ENCODE measurements at regions not wholly inside any gene's neighbourhood (a gene's known extent, or its start where the extent isn't known, plus 50 kb on each side); places are given as distances from the start of the nearest gene placed in this dataset.

- Mint-ChIP-seq H3K9me3 (peaks cover 0 to 11% (median 5%) of the 10 kb centered on the region in 7 donors), H3K4me1 (no peaks in the 10 kb centered on the region), H3K36me3 (no peaks in the 10 kb centered on the region), H3K27ac (no peak overlapping the region), H3K4me3 (no peak overlapping the region), H3K27me3 (ENCODE audit: low read depth in 3 of 3) (peaks cover 0 to under 1% (median 0%) of the 10 kb centered on the region in 3 donors)
- whole genome bisulfite sequencing (ENCODE audit: insufficient coverage): 86% methylated on average over 4 of the region's 7 CpGs
- Histone ChIP-seq H4K20me1 (ENCODE audit: insufficient read depth, low read length) (no peaks in the 10 kb centered on the region), H3K4me1 (ENCODE audit: control insufficient read depth in 1 of 2, insufficient read depth in 2 of 2, low read length in 2 of 2) (no peaks in the 10 kb centered on the region), H3K27ac (ENCODE audit: low read depth in 1 of 2, low read length in 2 of 2) (no peak overlapping the region), H2AFZ (ENCODE audit: insufficient read depth, low read depth, low read length, poor library complexity, severe bottlenecking) (no peak overlapping the region), H3K4me3 (replicated peaks in 1 of 3; ENCODE audit: low read depth in 2 of 3, low read length in 3 of 3) (no peak overlapping the region), H3K9ac (ENCODE audit: insufficient read depth, low read length, poor library complexity, severe bottlenecking) (no peak overlapping the region), H3K9me3 (replicated peaks in 1 of 2; ENCODE audit: control insufficient read depth in 1 of 2, insufficient read depth in 1 of 2, low read length in 2 of 2) (no peaks in the 10 kb centered on the region), H3K4me2 (replicated peaks; ENCODE audit: extremely low read depth, low read length, poor library complexity, severe bottlenecking) (no peak overlapping the region), H3K27me3 (ENCODE audit: control insufficient read depth in 2 of 2, insufficient read depth in 2 of 2, low read length in 2 of 2) (no peaks in the 10 kb centered on the region), H3K79me2 (ENCODE audit: insufficient read depth, low read length) (no peaks in the 10 kb centered on the region), H3K36me3 (replicated peaks in 1 of 2; ENCODE audit: control insufficient read depth in 1 of 2, insufficient read depth in 2 of 2, low read length in 2 of 2) (no peaks in the 10 kb centered on the region)
- DNase-seq: no peak
- intact Hi-C loops (cut with micrococcal nuclease): no loop called here
- no peak for TF ChIP-seq CTCF (IDR thresholded peaks at IDR 0.05)
These were observed 260.9 kb upstream of the FZD8 start for GRCh38 chr10:35903021-35903420.

GRCh38 chr10:35898716-35899440, 256.8 kb upstream of the FZD8 start:
- 91% methylated on average over 12 of the region's 18 CpGs for WGBS (ENCODE audit: insufficient coverage)
- Histone ChIP-seq H3K36me3 (replicated peaks in 1 of 2; ENCODE audit: control insufficient read depth in 1 of 2, insufficient read depth in 2 of 2, low read length in 2 of 2) (no peaks in the 10 kb centered on the region), H3K9ac (ENCODE audit: insufficient read depth, low read length, poor library complexity, severe bottlenecking) (no peak overlapping the region), H3K9me3 (replicated peaks in 1 of 2; ENCODE audit: control insufficient read depth in 1 of 2, insufficient read depth in 1 of 2, low read length in 2 of 2) (no peaks in the 10 kb centered on the region), H3K4me2 (replicated peaks; ENCODE audit: extremely low read depth, low read length, poor library complexity, severe bottlenecking) (no peak overlapping the region), H3K27me3 (ENCODE audit: control insufficient read depth in 2 of 2, insufficient read depth in 2 of 2, low read length in 2 of 2) (no peaks in the 10 kb centered on the region), H4K20me1 (ENCODE audit: insufficient read depth, low read length) (no peaks in the 10 kb centered on the region), H3K4me3 (replicated peaks in 1 of 3; ENCODE audit: low read depth in 2 of 3, low read length in 3 of 3) (no peak overlapping the region), H3K4me1 (ENCODE audit: control insufficient read depth in 1 of 2, insufficient read depth in 2 of 2, low read length in 2 of 2) (no peaks in the 10 kb centered on the region), H2AFZ (ENCODE audit: insufficient read depth, low read depth, low read length, poor library complexity, severe bottlenecking) (no peak overlapping the region), H3K79me2 (ENCODE audit: insufficient read depth, low read length) (no peaks in the 10 kb centered on the region), H3K27ac (ENCODE audit: low read depth in 1 of 2, low read length in 2 of 2) (no peak overlapping the region)
- peaks cover 0 to 8% (median 4%) of the 10 kb centered on the region in 7 donors for H3K9me3 Mint-ChIP-seq
- no peak overlapping the region for H3K4me3 Mint-ChIP-seq
- intact Hi-C loops (cut with micrococcal nuclease): no loop called here
- no peak overlapping the region for H3K27ac Mint-ChIP-seq
- no peak for TF ChIP-seq CTCF (IDR thresholded peaks at IDR 0.05)
- no peaks in the 10 kb centered on the region for H3K36me3 Mint-ChIP-seq
- H3K27me3 Mint-ChIP-seq (ENCODE audit: low read depth in 3 of 3): peaks cover 0 to 2% (median 2%) of the 10 kb centered on the region in 3 donors
- H3K4me1 Mint-ChIP-seq: no peaks in the 10 kb centered on the region
- no peak for DNase-seq
